ENCODE measurements at regions not wholly inside any gene's neighbourhood (a gene's known extent, or its start where the extent isn't known, plus 50 kb on each side); places are given as distances from the start of the nearest gene placed in this dataset.

DNA sequence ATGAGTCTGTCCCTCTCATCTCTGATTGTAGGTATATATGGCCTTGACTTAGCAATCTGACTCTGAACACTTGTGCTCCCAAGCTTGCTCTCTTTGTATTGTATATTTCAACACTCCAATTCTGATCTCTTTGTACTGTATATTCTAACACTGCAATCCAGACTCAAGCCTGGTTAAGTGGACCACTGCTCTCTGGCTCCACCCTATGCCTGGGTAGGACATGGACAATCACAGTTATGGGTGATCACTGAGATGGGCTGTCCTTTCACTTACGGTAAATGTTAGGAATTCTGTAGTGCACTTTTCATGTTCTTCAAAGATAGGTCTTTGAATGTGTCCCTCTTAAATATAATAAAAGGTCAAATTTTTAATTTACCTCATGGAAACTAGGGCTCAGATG, 165.1 kb downstream of the TLR4 start:
- Histone ChIP-seq H3K27ac (no peak overlapping the region), H3K4me1 (replicated peaks in 1 of 2) (peaks cover 4 to 6% of the 10 kb centered on the region in 2 donors), H3K4me3 (no peak overlapping the region)
- ATAC-seq (replicated peaks in 6 of 8): no peak
- 85 to 100% methylated on average over 1 of the region's 1 CpG; no CpG with 5 or more reads in 8 of the 10 experiments for WGBS, 10 experiments
- in situ Hi-C loops (cut with MboI; ENCODE audit: low pct_unique_long_range_greater_than_20kb in 2 of 9, low sequenced_read_pairs in 9 of 9, unreplicated experiment in 9 of 9): no loop called here

DNA sequence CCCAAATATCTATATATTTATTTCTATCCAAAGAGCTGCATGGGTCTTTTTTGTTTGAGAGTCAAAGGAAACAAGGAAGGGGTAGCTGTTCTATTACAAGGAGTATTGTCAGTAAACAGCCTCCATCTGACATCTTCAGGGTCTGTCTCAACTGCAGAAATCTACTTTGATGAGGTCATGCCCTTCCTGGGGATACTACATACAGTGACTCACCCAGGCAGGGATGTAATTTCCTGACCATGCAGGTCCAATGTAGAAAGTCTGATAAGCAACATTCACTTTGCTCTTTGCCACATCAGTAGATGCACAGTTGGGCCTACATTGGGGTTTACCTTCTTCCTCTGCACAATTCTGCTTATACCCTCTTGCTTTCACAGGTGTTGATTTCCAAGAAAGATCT, 165.5 kb downstream of the TLR4 start:
- peak in 2 of 8 experiments; percentile 33 to 62 for ATAC-seq (replicated peaks in 6 of 8)
- H3K4me1 ChIP-seq (replicated peaks in 1 of 2): peaks cover 2% of the 10 kb centered on the region in 2 donors
- in situ Hi-C loops (cut with MboI; ENCODE audit: low pct_unique_long_range_greater_than_20kb in 2 of 9, low sequenced_read_pairs in 9 of 9, unreplicated experiment in 9 of 9): no loop called here

DNA sequence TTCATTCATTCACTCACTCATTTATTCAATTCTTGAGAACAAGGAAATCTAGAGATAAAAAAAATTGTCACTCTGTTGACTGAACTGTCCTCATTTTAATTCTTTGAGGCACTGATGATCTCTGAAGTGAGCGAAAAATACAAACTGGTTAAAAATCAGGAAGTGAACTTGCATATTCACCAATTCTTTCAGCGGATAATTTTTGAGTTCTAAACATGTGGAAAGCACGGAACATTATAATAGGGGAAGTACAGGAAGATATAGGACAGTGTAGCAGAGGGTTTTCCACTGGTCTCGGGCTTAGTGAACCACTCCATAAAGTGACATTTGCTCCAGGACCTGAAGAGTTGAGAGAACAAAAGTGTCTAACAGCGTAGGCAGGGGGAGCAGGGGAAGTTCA, 169.5 kb downstream of the TLR4 start:
- no peak overlapping the region for H3K4me3 ChIP-seq
- in situ Hi-C loops (cut with MboI; ENCODE audit: low pct_unique_long_range_greater_than_20kb in 2 of 9, low sequenced_read_pairs in 9 of 9, unreplicated experiment in 9 of 9): no loop called here
- no peak overlapping the region for H3K27ac ChIP-seq
- ATAC-seq (replicated peaks in 6 of 8): no peak
- WGBS, 10 experiments: 5 to 87% (median 81%) methylated on average over 1 to 5 of the region's 5 CpGs
- H3K4me1 ChIP-seq (replicated peaks in 1 of 2): no peaks in the 10 kb centered on the region

More for the DNA sequence above, 165.5 kb downstream of the TLR4 start:
- H3K4me3 ChIP-seq: no peak overlapping the region
- no peak overlapping the region for H3K27ac ChIP-seq

DNA sequence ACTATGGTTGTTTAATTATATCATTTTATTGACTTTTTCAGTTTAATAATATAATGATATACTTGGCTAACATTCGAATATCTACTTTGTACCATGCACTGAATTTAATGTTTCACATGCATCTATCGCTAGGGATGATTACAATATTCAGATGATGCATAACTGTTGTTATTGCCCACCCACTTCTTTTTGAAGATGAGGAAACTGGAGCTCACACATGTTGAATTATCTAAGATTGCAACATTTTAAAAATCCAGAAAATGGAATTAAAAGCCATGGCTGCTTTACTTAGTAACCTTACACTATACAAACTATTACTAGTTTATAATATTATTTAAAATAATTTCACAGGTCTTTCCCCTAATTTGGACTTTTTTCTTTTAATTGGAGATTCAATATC, 171.7 kb downstream of the TLR4 start:
- in situ Hi-C loops (cut with MboI; ENCODE audit: low pct_unique_long_range_greater_than_20kb in 2 of 9, low sequenced_read_pairs in 9 of 9, unreplicated experiment in 9 of 9): no loop called here
- H3K4me1 ChIP-seq (replicated peaks in 1 of 2): no peaks in the 10 kb centered on the region
- ATAC-seq (replicated peaks in 6 of 8): no peak
- WGBS, 10 experiments: 0 to 90% (median 73%) methylated on average over 1 to 2 of the region's 2 CpGs; no CpG with 5 or more reads in 4 of the 10 experiments
- H3K27ac ChIP-seq: no peak overlapping the region
- H3K4me3 ChIP-seq: no peak overlapping the region

DNA sequence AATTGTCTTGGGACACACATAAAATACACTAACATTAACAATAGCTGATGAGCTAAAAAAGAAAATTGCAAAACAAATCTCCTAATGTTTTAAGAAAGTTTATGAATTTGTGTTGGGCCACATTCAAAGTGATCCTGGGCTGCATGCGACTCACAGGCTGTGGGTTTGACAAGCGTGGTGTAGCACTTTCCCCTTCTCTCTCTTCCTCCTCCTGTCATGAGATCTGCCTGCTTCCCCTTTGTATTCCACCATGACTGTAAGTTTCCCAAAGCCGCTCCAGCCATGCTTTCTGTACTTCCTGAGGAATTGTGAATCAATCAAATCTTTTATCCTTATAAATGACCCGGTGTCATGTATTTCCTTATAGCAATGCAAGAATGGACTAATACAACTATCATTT, 178.0 kb downstream of the TLR4 start:
- 36 to 100% (median 80%) methylated on average over 1 to 4 of the region's 4 CpGs; no CpG with 5 or more reads in 1 of the 10 experiments for WGBS, 10 experiments

DNA sequence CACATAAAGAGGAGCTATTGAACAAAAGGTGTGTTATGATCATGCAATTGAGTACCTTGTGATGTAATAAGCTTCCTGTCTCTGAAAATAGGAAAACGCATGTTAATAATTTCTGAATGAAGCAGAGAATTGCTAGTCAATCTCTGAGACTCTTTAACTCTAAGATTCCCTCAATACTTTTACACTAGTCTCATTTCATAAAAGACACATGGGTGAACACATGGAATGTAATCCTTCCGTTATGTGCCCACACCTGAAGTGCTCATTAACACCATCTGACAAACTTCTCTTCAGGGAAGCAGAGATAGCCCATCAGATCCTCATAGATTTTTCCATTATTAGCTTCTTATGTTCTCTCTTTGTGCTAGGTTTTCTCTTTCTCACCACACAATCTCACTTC, 182.4 kb downstream of the TLR4 start:
- 0 to 100% (median 54%) methylated on average over 1 to 2 of the region's 2 CpGs; no CpG with 5 or more reads in 2 of the 10 experiments for WGBS, 10 experiments
- in situ Hi-C loops (cut with MboI; ENCODE audit: low pct_unique_long_range_greater_than_20kb in 2 of 9, low sequenced_read_pairs in 9 of 9, unreplicated experiment in 9 of 9): no loop called here

More for the DNA sequence above, 178.0 kb downstream of the TLR4 start:
- ATAC-seq (replicated peaks in 6 of 8): no peak
- in situ Hi-C loops (cut with MboI; ENCODE audit: low pct_unique_long_range_greater_than_20kb in 2 of 9, low sequenced_read_pairs in 9 of 9, unreplicated experiment in 9 of 9): no loop called here
- Histone ChIP-seq H3K4me1 (replicated peaks in 1 of 2) (no peaks in the 10 kb centered on the region), H3K27ac (no peak overlapping the region), H3K4me3 (no peak overlapping the region)

DNA sequence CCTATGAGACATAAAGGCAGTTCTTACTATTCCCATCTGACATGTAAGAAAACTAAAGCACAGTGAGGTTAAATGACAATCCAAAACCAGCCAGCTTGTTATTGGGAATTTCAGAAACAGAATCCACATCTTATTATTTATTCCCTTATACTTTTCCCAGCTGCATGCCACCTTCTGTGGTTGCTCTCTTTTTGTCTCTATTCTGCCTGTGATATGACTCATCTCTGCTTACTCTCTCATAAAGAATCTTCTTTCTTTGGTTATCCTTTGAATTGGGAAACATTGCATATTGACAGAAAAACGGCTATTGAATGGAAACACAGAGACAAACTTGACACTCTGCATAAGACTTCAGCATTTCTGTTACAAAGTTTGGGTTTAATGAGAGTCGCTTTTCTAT, 183.2 kb downstream of the TLR4 start:
- H3K4me1 ChIP-seq (replicated peaks in 1 of 2): no peaks in the 10 kb centered on the region
- H3K27ac ChIP-seq: no peak overlapping the region
- in situ Hi-C loops (cut with MboI; ENCODE audit: low pct_unique_long_range_greater_than_20kb in 2 of 9, low sequenced_read_pairs in 9 of 9, unreplicated experiment in 9 of 9): no loop called here
- WGBS, 10 experiments: 11 to 100% (median 53%) methylated on average over 1 to 2 of the region's 2 CpGs; no CpG with 5 or more reads in 2 of the 10 experiments
- no peak overlapping the region for H3K4me3 ChIP-seq
- ATAC-seq (replicated peaks in 6 of 8): no peak

More for the DNA sequence above, 182.4 kb downstream of the TLR4 start:
- Histone ChIP-seq H3K4me3 (no peak overlapping the region), H3K4me1 (replicated peaks in 1 of 2) (no peaks in the 10 kb centered on the region), H3K27ac (no peak overlapping the region)
- no peak for ATAC-seq (replicated peaks in 6 of 8)

DNA sequence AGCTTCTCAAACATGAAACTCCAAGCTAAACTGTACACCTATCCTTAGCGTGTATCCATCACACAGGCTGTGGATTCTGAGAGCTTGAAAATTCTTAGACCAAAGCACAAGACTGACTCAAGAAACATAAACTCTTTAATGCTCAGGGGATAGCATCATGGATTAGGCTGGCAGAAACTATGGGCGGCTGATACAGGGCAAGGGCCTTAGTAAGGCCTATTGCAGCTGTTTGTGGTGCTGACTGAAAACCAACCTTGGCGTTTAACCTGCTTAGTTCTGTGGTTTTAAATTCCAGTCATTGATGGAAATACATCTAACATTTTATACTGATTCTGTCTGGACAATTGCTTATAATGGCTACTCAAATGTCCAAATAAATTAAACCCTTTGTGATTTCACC, 183.7 kb downstream of the TLR4 start:
- 0 to 100% (median 83%) methylated on average over 1 to 3 of the region's 3 CpGs; no CpG with 5 or more reads in 1 of the 10 experiments for WGBS, 10 experiments
- Histone ChIP-seq H3K4me1 (replicated peaks in 1 of 2) (no peaks in the 10 kb centered on the region), H3K4me3 (no peak overlapping the region), H3K27ac (no peak overlapping the region)
- in situ Hi-C loops (cut with MboI; ENCODE audit: low pct_unique_long_range_greater_than_20kb in 2 of 9, low sequenced_read_pairs in 9 of 9, unreplicated experiment in 9 of 9): no loop called here
- no peak for ATAC-seq (replicated peaks in 6 of 8)

DNA sequence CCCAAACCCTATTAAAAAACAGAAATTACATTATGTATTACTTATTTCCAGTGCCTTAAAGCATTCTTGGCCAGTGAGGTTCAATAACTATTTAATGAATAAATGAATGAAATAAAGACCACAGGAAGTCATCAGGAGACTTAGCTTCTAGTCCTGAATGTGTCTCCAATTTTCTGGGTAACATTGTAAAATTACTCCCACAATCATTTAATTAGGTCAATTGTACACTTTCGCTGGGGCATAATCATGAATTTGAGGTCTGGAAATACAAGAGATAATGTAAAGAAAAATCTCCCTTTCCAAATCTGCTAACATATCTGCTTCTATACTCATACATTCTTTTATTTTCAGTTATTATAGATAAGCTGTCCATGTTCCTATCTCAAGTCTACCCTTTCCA, 199.2 kb downstream of the TLR4 start:
- no peak overlapping the region for H3K4me3 ChIP-seq

DNA sequence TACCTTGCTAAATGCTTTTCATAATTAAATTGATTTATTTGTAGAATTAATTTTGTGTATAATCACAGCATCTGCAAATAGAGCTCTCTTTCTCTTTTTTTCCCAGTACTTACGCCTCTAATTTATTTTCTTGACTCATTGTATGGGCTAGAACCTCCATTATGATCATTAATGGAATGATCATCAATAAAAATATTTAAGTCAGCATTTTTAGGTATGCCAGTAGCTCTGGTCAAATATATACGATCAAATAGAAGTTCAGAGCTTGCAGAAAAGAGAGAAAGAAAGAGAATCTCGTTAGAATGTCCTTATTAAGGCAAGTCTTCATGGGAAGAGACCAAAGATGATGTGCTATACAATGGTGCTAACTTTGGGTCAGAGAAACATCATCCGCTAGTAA, 202.6 kb downstream of the TLR4 start:
- no peak for ATAC-seq (replicated peaks in 6 of 8)
- no peak overlapping the region for H3K4me3 ChIP-seq
- H3K4me1 ChIP-seq (replicated peaks in 1 of 2): no peaks in the 10 kb centered on the region
- no peak overlapping the region for H3K27ac ChIP-seq
- 10 to 91% (median 50%) methylated on average over 1 to 4 of the region's 4 CpGs; no CpG with 5 or more reads in 1 of the 10 experiments for WGBS, 10 experiments
- in situ Hi-C loops (cut with MboI; ENCODE audit: low pct_unique_long_range_greater_than_20kb in 2 of 9, low sequenced_read_pairs in 9 of 9, unreplicated experiment in 9 of 9): no loop called here

More for the DNA sequence above, 199.2 kb downstream of the TLR4 start:
- 0 to 100% (median 20%) methylated on average over 1 of the region's 1 CpG; no CpG with 5 or more reads in 3 of the 10 experiments for WGBS, 10 experiments
- Histone ChIP-seq H3K4me1 (replicated peaks in 1 of 2) (no peaks in the 10 kb centered on the region), H3K27ac (no peak overlapping the region)
- in situ Hi-C loops (cut with MboI; ENCODE audit: low pct_unique_long_range_greater_than_20kb in 2 of 9, low sequenced_read_pairs in 9 of 9, unreplicated experiment in 9 of 9): no loop called here
- no peak for ATAC-seq (replicated peaks in 6 of 8)

DNA sequence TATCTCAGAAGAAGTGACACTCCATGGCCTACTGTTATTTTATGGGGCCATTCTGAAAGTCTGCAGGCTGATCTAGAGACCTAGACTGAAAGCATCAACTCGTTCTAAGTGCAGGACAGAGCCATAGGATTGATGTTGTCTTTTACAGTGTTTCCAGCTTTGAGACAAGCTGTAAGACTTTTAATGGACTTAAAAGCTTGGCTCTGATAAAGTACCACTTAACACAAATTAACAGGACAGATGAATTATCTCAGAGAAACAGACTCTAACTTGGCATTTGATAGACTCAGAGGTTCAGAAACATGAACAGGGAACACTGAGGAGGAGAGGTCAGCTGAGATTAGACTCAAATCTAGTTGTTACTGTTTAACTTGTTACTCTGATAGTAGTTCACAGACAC, 203.2 kb downstream of the TLR4 start:
- 0 to 100% (median 21%) methylated on average over 1 of the region's 1 CpG; no CpG with 5 or more reads in 4 of the 10 experiments for WGBS, 10 experiments
- peak in 1 of 8 experiments; percentile 16 for ATAC-seq (replicated peaks in 6 of 8)

DNA sequence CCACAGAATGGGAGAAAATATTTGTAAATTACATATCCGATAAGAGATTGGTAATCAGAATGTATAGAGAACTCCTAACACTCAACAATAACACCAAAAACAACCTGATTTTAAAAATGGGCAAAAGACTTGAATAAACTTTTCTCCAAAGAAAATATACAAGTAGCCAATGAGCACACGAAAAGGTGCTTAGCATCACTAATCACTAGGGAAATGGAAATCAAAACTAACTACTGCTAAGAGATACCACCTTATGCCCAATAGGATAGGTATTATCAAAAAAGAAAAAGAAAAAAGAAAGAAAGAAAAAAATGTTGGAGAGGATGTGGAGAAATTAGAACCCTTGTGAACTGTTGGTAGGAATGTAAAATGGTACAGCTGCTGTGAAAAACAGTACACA, 212.1 kb downstream of the TLR4 start:
- in situ Hi-C loops (cut with MboI; ENCODE audit: low pct_unique_long_range_greater_than_20kb in 2 of 9, low sequenced_read_pairs in 9 of 9, unreplicated experiment in 9 of 9): no loop called here
- ATAC-seq (replicated peaks in 6 of 8): no peak
- no peak overlapping the region for H3K4me3 ChIP-seq
- 0 to 100% (median 73%) methylated on average over 1 to 2 of the region's 2 CpGs for WGBS, 10 experiments
- H3K27ac ChIP-seq: no peak overlapping the region
- no peaks in the 10 kb centered on the region for H3K4me1 ChIP-seq (replicated peaks in 1 of 2)

More for the DNA sequence above, 203.2 kb downstream of the TLR4 start:
- Histone ChIP-seq H3K27ac (no peak overlapping the region), H3K4me1 (replicated peaks in 1 of 2) (no peaks in the 10 kb centered on the region), H3K4me3 (no peak overlapping the region)
- in situ Hi-C loops (cut with MboI; ENCODE audit: low pct_unique_long_range_greater_than_20kb in 2 of 9, low sequenced_read_pairs in 9 of 9, unreplicated experiment in 9 of 9): no loop called here

DNA sequence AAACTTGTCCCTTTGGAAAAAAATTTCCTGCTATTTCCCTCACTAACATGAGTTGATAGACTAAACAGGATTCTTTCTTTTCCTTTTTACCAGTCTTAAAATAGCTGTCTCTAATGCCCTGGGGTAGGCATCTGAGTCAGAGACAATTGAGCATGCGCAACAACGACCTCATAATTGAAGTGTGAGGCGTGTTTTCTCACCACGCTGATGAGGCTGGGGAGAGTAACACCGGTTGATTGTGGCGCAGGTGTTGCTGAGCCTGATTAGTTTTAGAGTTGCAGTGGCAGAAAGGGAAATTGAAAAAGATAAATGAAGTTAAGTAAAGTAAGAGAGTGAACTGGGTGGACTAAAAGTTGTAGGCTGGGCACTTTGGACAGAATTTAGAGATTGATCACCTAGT, 213.7 kb downstream of the TLR4 start:
- Histone ChIP-seq H3K4me1 (replicated peaks in 1 of 2) (no peaks in the 10 kb centered on the region), H3K4me3 (no peak overlapping the region), H3K27ac (no peak overlapping the region)
- in situ Hi-C loops (cut with MboI; ENCODE audit: low pct_unique_long_range_greater_than_20kb in 2 of 9, low sequenced_read_pairs in 9 of 9, unreplicated experiment in 9 of 9): no loop called here
- WGBS, 10 experiments: 0 to 78% (median 58%) methylated on average over 1 to 6 of the region's 6 CpGs; no CpG with 5 or more reads in 3 of the 10 experiments
- peak in 2 of 8 experiments; percentile 30 to 41 for ATAC-seq (replicated peaks in 6 of 8)

DNA sequence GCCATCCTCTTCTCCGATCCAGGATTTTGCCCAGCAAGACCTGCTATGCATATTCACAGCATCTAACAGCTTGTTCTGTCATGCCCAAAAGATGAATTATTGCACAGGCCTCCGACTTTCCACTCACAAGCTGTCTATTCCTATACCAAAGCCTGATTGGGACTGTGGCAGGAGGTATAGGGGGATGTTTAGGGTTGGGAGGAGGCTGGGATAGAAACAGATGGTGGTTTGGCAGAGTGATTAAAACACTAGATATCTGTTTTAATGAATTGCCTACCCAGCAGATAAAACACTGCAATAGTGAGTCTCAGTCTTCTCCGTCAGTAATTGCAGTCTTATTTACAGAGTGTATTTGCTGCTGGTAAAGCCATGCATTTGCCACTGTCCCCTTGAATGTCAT, 215.3 kb downstream of the TLR4 start:
- WGBS, 10 experiments: 34 to 81% (median 66%) methylated on average over 2 to 3 of the region's 3 CpGs; no CpG with 5 or more reads in 5 of the 10 experiments
- no peak overlapping the region for H3K27ac ChIP-seq
- H3K4me1 ChIP-seq (replicated peaks in 1 of 2): no peaks in the 10 kb centered on the region
- no peak for ATAC-seq (replicated peaks in 6 of 8)
- H3K4me3 ChIP-seq: no peak overlapping the region
- in situ Hi-C loops (cut with MboI; ENCODE audit: low pct_unique_long_range_greater_than_20kb in 2 of 9, low sequenced_read_pairs in 9 of 9, unreplicated experiment in 9 of 9): no loop called here

Data from motor neuron (in vitro differentiated cells).